HG02943 (cell line): ENCODE measurements at regions not wholly inside any gene's neighbourhood (a gene's known extent, or its start where the extent isn't known, plus 50 kb on each side); places are given as distances from the start of the nearest gene placed in this dataset.

ENCODE experiments used
- ATAC-seq: cut with Tn5 transposase; IDR thresholded peaks from one replicate; pipeline ENCODE4 v1.9.1; 2021; ENCODE audit warnings: mild to moderate bottlenecking, low read depth, moderate library complexity; ENCODE audit not compliant: unreplicated experiment

DNA sequence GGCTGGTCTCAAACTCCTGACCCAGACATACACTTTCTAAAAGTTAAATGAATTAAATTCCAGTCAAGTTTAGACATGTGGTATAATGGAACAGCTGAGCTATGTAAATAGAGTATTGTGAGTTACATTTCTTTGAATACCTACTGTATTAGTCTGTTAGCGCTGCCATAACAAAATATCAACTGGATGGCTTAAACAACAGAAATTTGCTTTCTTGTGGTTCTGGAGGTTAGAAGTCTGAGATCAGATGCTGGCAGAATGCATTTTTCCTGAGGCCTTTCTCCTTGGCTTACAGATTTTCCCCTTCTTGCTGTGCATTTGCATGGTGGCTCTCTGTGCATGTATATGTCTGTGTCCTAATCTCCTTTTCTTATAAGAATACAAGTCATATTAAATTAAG is 101.5 kb upstream of the TGFBR2 start:
- ATAC-seq, result no peak

DNA sequence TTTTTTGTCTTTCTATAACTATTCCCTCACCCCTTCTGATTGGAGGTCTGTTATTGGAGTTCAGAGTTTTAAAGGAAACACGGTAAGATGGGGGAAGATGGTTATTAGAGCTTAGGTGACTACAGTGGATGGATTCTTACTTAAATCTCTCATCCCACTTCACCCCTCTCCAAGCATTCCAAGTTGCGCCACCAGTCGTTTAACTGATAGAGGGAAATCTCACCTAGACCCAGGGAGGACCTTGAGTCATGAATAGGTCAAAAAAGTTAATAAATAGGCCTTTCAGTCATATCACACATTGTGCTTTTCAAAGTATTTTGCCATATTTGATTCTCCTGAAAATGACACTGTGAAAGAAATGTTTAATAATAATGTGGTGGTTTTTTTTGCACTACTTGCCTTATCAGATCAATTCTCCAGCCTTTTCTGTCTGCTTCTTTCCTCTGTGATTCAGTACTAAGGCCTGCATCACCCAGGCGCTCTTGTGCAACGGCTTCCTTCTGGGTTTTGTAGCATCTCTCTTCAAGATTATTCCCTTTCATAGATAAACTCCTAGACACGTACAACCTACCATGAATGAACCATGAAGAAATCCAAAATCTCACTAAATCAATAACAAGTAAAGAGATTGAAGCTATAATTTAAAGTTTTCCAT is 100.4 kb upstream of the TGFBR2 start:
- ATAC-seq, result no peak

DNA sequence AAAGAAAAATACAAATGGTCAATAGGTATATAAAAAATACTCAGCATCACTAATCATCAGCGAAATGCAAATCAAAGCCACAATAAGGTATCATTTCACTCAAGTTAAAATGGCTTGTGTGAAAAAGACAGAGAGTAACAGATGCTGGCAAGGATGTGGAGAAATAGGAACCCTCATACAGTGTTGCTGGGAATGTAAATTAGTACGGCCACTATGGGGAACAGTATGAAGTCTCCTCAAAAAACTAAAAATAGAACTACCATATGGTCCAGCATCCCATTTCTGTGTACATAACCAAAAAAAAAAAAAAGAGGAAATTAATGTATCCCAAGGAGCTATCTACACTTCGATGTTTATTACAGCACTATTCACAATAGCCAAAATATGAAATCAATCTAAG is 98.1 kb upstream of the TGFBR2 start:
- no peak for ATAC-seq

DNA sequence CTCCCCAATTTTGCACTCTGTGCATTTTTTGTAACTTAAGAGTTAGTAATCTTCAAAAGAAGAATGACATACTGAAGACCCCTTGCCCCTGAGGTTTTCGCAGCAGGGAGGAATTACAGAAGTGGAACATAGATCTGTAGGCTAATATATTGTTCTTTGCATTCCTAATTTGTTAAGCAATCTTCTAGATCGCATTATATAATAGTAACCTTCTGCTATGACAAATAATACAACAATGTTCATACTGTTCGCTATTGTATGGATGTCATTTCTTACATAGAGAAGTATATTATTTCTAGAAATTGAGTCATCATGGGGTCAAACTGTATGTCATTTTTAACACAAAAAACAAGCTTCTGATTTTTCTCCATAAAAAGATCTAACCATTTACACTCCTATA is 95.8 kb upstream of the TGFBR2 start:
- no peak for ATAC-seq

DNA sequence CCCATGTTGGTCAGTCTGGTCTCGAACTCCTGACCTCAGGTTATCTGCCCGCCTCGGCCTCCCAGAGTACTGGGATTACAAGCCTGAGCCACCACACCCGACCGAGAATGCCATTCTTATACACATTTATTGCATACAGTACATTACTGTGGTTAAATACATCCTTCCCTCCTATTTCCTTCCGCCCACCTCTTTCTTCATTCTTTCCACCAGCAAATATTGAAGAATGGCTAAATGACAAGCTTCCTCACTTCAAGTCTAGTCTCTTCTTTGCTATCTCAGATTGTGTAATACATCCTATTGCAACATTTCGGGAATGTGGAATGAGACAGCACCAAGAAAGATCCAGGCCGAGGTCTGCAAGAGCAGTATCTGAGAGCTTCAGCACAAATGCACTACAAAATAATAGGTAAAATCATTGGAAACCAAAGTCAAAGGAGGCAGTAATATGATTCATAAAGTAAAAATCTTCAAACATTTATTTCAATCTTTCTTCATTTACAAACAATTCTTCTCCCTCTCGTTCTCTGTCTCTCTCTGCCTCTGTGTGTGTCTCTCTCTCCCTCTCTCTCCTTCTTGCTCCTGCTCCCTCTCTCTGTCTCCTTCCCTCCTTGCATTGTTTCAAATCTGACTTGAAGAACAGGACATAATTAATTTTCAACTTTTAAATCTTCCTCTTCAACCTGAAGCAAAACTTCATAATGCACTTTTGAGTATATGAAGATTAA is 94.7 kb upstream of the TGFBR2 start:
- no peak for ATAC-seq

DNA sequence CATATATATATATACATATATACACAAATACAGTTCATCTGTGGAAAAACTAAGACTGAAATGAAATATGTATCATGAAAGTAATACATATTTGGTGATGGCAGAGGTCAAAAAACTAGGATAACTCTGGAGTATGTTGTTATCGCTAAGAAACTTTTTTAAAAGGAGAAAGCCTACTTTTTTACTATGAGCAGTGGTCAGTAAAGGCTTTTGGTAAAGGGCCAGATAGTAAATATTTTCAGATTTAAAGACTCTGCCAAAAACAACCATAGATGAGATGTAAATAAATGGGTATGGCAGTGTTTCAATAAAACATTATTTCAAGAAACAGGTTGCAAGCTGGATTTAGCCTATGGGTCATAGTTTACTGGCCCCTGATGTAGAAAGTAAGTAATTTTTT is 93.8 kb upstream of the TGFBR2 start:
- ATAC-seq, result no peak

DNA sequence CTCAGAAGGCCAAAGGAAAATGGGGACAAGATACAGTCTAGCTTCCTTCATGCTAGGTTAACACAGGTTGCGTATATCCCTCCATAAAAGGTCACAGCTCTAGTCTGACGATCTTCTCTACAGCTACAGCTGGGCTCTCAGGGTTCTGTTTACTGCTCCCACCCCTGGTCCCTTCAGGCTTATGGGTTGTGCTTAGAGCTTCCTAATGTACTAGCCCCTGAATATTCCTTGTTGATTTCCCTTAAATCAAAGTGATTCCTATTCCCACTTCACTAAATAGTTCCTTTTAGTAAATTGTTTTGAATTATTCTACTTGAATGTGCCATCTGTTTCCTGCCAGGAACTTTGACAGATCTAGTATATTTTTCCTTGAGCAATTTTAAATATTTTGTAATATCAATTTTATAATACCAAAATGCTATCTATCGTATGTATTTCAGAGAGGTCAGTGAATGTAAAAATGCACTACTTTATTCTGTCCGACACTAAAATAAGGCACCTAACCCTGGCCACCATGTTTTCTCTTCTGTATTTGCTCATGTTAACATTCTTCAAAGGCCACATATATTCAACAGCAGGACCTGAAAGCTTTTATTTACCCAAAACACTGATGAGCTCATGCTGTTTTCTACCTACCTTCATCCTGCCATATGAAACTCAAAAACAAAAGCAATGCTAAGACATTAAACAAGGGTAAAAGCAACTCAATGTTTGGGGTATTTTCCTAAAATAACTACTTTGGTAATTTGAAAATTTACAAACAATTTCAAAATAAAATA is 92.8 kb upstream of the TGFBR2 start:
- ATAC-seq, result no peak

DNA sequence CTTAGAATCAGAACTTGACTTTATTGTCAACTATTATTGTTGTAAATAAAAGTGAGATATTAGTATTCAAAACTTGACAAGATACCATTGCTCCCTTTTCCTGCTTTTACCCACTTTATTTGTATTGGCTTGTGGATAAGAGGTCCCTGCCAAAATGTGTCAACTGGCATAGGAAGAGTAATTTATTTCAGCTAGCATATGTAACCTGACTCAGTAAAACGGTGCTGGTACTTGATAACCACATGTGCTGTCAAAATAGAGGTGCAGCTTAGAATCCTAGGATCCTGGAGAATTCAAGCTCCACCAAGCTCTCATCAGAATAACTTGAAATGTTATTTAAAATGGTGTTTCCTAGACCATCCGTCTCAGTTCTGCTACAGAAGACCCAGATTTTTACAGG is 90.2 kb upstream of the TGFBR2 start:
- ATAC-seq, result no peak

DNA sequence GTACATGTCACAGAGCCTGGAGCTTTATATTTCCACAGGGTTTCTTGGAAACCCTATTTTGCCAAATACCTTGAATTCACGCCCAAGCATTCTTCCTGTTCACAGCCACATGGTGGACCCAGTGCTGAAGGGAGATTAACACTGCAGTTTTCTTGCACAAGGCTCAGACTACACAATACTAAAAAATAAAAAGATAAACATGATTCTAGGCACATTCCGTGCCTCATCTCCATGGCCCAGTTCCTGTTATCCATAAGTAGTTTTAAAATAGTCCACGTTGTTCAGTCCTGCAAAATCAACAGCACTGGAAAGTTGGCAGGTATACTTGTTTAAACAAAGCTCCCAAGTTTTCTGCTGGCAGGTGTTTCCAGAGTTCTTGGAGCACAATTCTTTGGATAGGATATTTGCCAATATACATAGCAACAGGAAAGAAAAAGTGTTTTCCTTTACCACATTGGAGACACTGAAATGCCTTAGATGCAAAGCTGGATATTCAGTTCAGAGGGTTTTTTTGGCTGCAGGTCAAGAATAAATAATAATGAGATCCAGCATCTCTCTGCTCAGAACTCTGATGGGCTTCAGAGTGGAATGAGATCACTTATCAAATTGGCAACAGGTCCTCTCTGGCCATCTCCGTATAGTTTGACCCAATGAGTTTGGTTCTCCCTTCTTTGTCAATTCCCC is 88.1 kb upstream of the TGFBR2 start:
- no peak for ATAC-seq

DNA sequence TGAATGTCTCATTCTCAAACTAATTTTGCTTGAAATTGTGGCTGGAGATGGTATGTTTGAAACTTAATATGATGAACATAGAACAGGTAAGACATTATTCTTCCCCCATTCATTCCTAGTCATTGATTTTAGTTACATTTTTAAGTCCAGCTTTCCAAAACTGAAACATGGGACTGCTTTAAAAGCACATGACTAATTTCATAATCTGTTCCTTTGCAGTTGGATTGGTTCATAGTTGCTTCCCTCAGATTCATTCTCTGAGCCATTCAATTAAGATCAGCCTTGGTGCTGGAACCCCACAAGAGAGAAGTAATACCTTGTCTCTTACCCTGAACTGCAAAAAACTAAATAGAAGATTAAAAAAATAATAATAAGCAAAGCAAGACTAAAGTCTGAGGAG is 87.5 kb upstream of the TGFBR2 start:
- ATAC-seq, result no peak

DNA sequence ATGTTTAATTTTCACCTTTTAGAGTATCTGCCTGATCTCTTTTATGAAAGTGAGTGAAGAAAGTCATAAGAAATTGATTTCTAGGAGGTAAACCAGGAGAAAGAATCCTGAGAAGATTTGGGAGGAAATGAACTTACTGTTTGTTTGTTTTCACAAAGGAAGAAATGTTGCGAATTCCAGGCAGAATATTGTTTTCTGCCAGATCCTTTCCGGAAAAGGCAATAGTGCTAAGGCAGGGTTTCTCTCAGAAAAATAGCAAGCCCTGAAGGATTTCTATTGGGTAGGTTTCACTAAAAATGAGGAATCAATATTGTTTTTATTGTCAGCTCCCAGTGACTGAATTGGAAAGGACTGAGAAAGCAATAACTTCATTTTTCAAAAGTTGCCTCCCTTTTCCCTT is 85.7 kb upstream of the TGFBR2 start:
- ATAC-seq, result no peak

DNA sequence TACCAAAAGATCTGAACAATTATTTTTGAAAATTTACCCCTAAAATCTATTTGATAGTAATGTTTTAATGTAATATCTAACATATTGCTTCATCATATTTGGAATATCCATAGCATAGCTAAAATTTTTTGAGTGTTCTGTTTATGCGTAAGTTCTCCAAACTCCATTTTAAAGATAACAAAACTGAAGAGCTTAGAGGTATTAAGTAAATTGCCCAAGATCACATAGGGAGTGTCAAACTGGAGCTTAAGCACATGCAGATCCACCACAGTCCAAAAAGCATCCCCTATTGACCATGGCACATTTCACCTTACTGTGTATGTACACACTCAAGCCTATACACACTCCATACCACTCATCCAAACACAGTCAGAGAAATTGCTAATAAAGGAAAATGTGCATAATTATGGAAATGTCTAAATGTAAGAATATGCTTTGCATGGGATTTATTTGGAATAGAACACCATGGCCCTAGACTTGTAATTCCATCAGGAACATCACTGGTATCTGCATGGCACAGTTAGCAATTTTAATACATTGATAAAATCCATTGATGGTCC is 85.2 kb upstream of the TGFBR2 start:
- no peak for ATAC-seq

DNA sequence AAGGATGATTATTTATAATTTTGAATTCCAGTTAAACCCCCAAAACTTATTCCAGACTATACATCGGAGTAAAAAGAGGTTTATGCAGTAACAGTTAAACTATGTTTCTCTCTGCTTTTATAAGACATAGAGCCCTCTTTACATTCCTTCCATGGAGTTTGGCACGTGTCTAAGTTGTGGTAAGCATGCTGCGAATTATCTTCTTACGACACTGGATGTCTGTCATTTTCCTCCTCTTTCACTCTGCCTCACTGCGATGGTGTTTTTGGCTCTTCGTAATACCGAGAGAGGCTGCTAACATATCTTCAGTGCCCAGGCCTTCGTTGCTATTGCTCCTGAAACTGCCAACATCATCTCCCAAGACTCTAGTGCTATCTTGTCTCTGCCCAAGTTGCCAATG is 83.9 kb upstream of the TGFBR2 start:
- no peak for ATAC-seq

DNA sequence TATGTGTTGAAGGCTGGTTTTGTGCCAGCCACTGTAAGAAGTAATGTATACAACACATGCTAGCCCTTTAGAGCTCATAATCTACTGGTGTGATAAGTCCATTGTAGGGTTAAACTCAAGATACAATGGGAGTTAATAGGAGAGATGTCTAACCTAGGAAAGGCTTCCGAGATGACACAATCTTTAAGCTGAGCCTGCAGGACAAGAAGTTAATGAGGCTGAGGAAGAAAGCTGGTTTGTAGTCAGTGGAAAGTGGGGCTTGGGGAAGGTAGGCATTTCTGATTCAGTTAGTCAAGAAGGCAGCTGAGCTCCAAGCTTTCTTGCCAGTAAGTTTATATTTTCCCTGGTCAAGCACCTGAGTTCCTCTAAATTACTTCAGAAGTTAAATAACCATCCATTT is 83.0 kb upstream of the TGFBR2 start:
- ATAC-seq, result no peak

DNA sequence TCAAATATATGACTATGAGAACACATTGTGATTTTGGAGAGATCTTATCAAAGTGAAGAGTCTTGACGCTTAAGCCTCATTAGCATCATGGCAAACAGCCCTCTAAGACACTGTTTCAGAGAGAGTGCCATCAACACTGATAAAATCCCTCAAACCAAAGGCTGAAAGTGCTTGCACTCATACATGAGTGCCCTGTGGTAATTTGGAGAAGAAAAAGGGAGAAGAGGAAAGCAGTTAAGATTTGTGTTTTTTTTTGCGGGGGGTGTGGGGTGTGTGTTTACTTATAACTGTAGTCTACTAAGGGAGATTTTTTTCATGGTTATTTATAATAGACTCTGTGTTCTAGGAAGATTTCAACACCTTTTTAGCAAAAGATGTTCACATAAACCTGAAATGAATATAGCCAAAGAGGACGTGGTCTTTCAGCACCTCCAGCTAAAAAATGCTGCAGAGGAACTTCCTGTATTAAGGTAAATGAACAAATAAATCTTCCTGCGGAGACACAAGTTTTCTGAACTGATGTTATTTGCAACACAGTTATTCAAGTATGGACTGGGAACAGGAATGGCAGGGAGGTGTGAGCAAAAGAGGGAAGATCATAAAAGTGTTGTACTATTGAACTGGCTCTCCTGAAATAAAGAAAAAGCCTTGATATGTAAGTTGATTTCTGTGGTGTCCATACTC is 81.9 kb upstream of the TGFBR2 start:
- ATAC-seq, result no peak

DNA sequence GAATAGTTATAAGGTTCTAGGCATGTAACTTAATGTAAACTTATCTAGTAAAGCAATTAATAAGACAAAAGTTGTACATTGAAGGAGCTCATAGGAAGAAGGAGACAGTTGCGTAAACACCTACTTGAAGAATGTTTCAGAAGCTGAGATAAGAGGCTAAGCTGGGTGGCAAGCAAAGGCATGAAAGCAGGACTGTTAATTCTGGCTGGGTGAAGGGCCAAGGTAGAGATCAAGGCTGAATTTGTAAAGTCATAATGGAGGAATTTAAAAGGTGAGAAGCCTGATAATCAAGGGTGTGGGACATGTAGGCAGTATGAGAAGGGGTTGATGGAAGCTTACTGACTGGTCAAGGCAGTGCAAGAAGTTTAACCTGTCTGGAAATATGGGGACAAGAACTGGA is 80.4 kb upstream of the TGFBR2 start:
- no peak for ATAC-seq

DNA sequence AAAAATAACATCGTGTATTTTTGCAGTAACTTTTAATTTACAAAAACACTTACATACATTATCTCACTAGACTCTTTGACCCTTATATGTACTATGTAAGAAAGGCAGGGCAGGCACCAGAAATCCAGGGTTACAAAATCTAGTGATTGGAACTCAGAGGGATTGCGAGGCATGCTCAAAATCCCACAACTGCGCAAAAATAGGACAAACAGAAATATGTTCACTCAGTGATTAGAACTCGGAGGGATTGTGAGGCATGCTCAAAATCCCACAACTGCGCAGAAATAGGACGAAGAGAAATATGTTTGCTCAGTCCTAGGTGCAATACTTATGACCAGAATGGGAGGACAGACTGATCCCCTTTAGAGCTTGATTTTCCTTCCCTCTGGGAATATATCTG is 79.2 kb upstream of the TGFBR2 start:
- no peak for ATAC-seq

DNA sequence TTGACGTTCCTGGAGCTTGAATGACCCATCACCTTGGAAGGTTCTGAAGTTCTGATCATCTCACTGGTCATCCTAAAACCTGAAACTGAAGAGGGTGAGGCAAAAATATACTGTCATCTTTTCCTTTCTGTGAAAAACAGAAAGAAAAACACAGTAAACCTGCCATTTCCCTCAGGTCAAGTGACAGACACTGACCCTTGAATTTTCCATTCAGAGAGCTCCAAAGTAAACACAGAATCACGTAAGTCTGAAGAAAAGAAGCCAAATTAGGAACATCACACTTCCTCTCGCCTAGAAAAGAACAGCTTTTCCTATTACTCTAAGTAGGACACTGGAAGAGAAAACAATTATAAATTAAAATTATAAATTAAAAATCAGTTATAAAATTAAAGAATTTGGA is 78.7 kb upstream of the TGFBR2 start:
- ATAC-seq, result no peak

DNA sequence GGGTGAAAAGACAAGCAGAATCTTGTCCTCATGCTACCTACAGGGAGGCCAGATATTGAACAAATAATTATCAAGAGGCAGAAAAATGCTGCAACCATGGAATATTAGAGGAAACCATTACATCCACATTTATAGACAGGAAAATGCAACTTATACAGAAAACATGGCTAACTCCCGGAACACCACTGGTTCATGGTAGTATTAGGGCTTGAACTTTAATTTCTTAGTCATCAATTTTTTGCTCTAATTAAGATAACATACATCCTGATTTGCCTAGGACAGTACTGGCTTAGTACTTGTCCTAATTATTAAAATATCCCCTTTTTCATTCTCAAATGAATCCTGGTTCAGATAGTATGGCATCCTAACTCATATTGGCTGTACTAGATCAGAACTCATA is 76.3 kb upstream of the TGFBR2 start:
- ATAC-seq, result no peak

DNA sequence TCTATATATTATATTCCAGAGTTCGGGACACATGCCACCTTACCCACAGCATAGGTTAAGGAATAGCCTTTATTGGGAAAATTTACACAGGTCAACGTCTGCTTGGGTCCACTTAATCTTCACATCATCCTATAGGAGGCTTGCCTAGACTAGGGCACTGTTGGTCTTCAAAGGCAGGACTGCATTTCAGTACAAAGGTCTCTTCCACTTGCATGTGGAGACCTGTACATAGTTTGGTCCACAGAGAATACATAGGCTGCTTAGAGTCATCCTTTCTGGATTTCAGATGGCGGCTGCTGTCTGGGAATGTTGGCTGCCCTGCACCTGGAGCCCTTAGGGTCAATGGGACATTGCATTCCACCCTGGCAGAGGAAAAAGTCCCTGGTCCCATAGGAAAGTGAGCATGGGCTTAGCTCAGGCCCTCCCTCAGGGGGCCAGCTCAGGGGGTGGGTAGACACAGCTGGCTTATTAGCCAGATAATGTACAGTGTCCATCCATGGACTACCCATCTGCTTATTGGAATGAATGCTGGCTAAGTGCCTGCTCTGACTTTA is 75.3 kb upstream of the TGFBR2 start:
- ATAC-seq, result no peak
